HepG2 (cell line): ENCODE measurements at regions not wholly inside any gene's neighbourhood (a gene's known extent, or its start where the extent isn't known, plus 50 kb on each side); places are given as distances from the start of the nearest gene placed in this dataset.

Source experiments
- ATAC-seq: fragments of 200-7000 bp; cut with Tn5 transposase; 3 replicates; pipeline ENCODE4 v1.9.1; 2020; ENCODE audit warnings: mild to moderate bottlenecking, moderate library complexity
- BruUV-seq: library from RNA; stranded (reverse); fragments of 400-500 nt; replicated peaks from 2 replicates; lab custom pipeline; 2021; lab: Mats Ljungman, UMichigan
- CTCF ChIA-PET: fragments of 300-600 bp; formaldehyde crosslinking; extraction: SDS; loops from one replicate; lab custom pipeline; 2021; ENCODE audit warnings: low total read pairs, inconsistent platforms, low intra/inter-chr PET ratio; lab: Yijun Ruan, JAX
- POLR2A ChIA-PET: fragments of 350-600 bp; sonication (Branson Sonifier 250); formaldehyde crosslinking; loops from one replicate; lab custom pipeline; 2020; ENCODE audit warnings: antibody characterized with exemption, inconsistent platforms; lab: Yijun Ruan, JAX
- DNase-seq: peaks from one replicate; pipeline ENCODE4 v3.0.0-alpha.2; 2015; ENCODE audit warnings: low spot score
- FAIRE-seq: peaks from 3 replicates; lab custom pipeline; 2011; peaks lifted over from hg19 to GRCh38; lab: Jason Lieb, UNC
- H2AFZ ChIP-seq: one replicate; pipeline ENCODE4 v1.6.1; 2011; ENCODE audit warnings: low read length, inconsistent platforms
- H3K27ac ChIP-seq: fragments of 300-600 bp; 3 replicates; pipeline ENCODE4 v1.8.0; 2011; ENCODE audit warnings: mixed run types, mild to moderate bottlenecking, mixed read lengths, low read length, inconsistent platforms; ENCODE audit not compliant: insufficient read depth; ENCODE audit errors: extremely low read length
- H3K27me3 ChIP-seq, 2 experiments: fragments of 200-600 bp in 1 of 2; 2 replicates in 1 of 2; 3 replicates in 1 of 2; pipeline versions ENCODE4 v1.6.0 to v1.8.0; 2011; ENCODE audit warnings: low read length in 2 of 2, mild to moderate bottlenecking in 2 of 2, moderate library complexity in 2 of 2, inconsistent platforms in 1 of 2; ENCODE audit not compliant: insufficient read depth in 2 of 2, control insufficient read depth in 1 of 2
- H3K36me3 ChIP-seq, 2 experiments: fragments of 200-600 bp in 1 of 2; replicated peaks in 1 of 2; 2 replicates in 1 of 2; 3 replicates in 1 of 2; pipeline versions ENCODE4 v1.5.1 to v1.8.0; 2011; ENCODE audit warnings: low read length in 2 of 2, inconsistent platforms in 1 of 2; ENCODE audit not compliant: insufficient read depth in 2 of 2, control insufficient read depth in 1 of 2
- H3K4me1 ChIP-seq: 2 replicates; pipeline ENCODE4 v1.5.1; 2012; ENCODE audit warnings: low read length, inconsistent platforms; ENCODE audit not compliant: insufficient read depth
- H3K4me2 ChIP-seq: 2 replicates; pipeline ENCODE4 v1.6.0; 2011; ENCODE audit warnings: low read depth, low read length, inconsistent platforms
- H3K4me3 ChIP-seq, 3 experiments: fragments of 200-600 bp in 1 of 3; sonication (generic), shearing (Covaris generic) in 1 of 3; replicated peaks in 1 of 3; 2 replicates each; pipeline ENCODE4 v1.5.1; 2011 to 2016; ENCODE audit warnings: low read length in 3 of 3, inconsistent platforms in 2 of 3, low read depth in 2 of 3, mild to moderate bottlenecking in 2 of 3, control low read depth in 1 of 3, mixed read lengths in 1 of 3; ENCODE audit not compliant: insufficient read depth in 1 of 3
- H3K79me2 ChIP-seq: one replicate; pipeline ENCODE4 v1.6.1; 2011; ENCODE audit warnings: low read length, inconsistent platforms; ENCODE audit not compliant: insufficient read depth
- H3K9ac ChIP-seq: 2 replicates; pipeline ENCODE4 v1.6.0; 2011; ENCODE audit warnings: mild to moderate bottlenecking, low read depth, low read length, inconsistent platforms; ENCODE audit not compliant: insufficient read depth
- H3K9me3 ChIP-seq: 2 replicates; pipeline ENCODE4 v1.5.1; 2012; ENCODE audit warnings: mild to moderate bottlenecking, low read length
- H4K20me1 ChIP-seq: 2 replicates; pipeline ENCODE4 v1.6.0; 2011; ENCODE audit warnings: inconsistent platforms, mild to moderate bottlenecking, low read length, moderate library complexity; ENCODE audit not compliant: insufficient read depth
- CENPT ChIP-seq: sonication (generic); formaldehyde crosslinking; IDR thresholded peaks from 2 replicates; pipeline ENCODE4 v1.8.0; 2022; ENCODE audit warnings: low read depth, mild to moderate bottlenecking, moderate library complexity, missing genetic modification reagents
- JUND ChIP-seq: sonication (generic); formaldehyde crosslinking; IDR thresholded peaks from 2 replicates; pipeline ENCODE4 v1.8.0; 2022; ENCODE audit warnings: mild to moderate bottlenecking, missing genetic modification reagents
- NR3C1 ChIP-seq: sonication (generic); formaldehyde crosslinking; IDR thresholded peaks from 2 replicates; pipeline ENCODE4 v1.4.0; 2020; ENCODE audit warnings: missing genetic modification reagents
- SIX4 ChIP-seq: sonication (generic); formaldehyde crosslinking; IDR thresholded peaks from 2 replicates; pipeline ENCODE4 v1.4.0; 2020; ENCODE audit warnings: missing genetic modification reagents
- ZNF138 ChIP-seq: sonication (generic); formaldehyde crosslinking; IDR thresholded peaks from 2 replicates; pipeline ENCODE4 v1.5.0; 2020; ENCODE audit warnings: mild to moderate bottlenecking, low read depth, missing genetic modification reagents
- ZNF441 ChIP-seq: sonication (generic); formaldehyde crosslinking; IDR thresholded peaks from 2 replicates; pipeline ENCODE4 v1.7.0; 2021; ENCODE audit warnings: missing genetic modification reagents, borderline replicate concordance
- ZNF616 ChIP-seq: sonication (generic); formaldehyde crosslinking; IDR thresholded peaks from 2 replicates; pipeline ENCODE4 v1.5.0; 2020; ENCODE audit warnings: low read depth, mild to moderate bottlenecking, missing genetic modification reagents
- ZSCAN20 ChIP-seq: sonication (generic); formaldehyde crosslinking; IDR thresholded peaks from 2 replicates; pipeline ENCODE4 v1.4.0; 2020; ENCODE audit warnings: missing genetic modification reagents, mild to moderate bottlenecking, borderline replicate concordance
- WGBS: methylation state at CpG from one replicate; pipeline ENCODE4 v1.1.6; 2017; ENCODE audit warnings: low lambda C conversion rate; 5-methylcytosine and 5-hydroxymethylcytosine counted together
- in situ Hi-C: cut with HindIII; loops from 2 replicates; pipeline ENCODE4 v1.10.0; 2017; ENCODE audit warnings: low pct_unique_long_range_greater_than_20kb; ENCODE audit not compliant: extremely low pct_ligation_motif_present
- intact Hi-C: fragments of 100-400 bp; cut with micrococcal nuclease; formaldehyde crosslinking; loops from one replicate; pipeline ENCODE4 v1.10.0; 2022; ENCODE audit not compliant: unreplicated experiment
- TF ChIP-seq, protein P1 (sequence below): sonication (generic); formaldehyde crosslinking; IDR thresholded peaks from 2 replicates; pipeline ENCODE4 v1.5.0; 2020; ENCODE audit warnings: mild to moderate bottlenecking, missing genetic modification reagents
- TF ChIP-seq, protein P2 (sequence below): IDR thresholded peaks from 2 replicates; pipeline ENCODE4 v1.6.1; 2012; ENCODE audit warnings: low read length, improper control_type of control experiment
- TF ChIP-seq, protein P3 (sequence below): sonication (generic); formaldehyde crosslinking; IDR thresholded peaks from 2 replicates; pipeline ENCODE4 v1.8.0; 2022; ENCODE audit warnings: missing genetic modification reagents, mild to moderate bottlenecking, borderline replicate concordance
- TF ChIP-seq, protein P4 (sequence below): sonication (generic); formaldehyde crosslinking; IDR thresholded peaks from 2 replicates; pipeline ENCODE4 v1.4.0; 2020; ENCODE audit warnings: missing genetic modification reagents

DNA sequence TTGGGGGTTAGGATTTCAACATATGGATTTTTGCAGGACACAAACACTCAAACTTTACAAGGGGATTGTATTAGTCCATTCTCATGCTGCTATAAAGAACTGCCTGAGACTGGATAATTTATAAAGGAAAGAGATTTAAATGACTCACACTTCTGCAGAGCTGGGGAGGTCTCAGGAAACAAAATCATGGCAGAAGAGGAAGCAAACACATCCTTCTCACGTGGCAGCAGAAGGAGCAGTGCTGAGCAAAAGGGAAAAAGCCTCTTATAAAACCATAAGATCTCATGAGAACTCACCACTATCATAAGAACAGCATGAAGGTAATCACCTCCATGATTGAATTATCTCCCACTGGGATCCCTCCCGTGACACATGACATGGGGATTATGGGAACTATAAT, 1183.1 kb downstream of the ZPLD1 start (continued):
- TF ChIP-seq ZNF441 (CRISPR knock-in tag) = no peak
- TF ChIP-seq, protein P1, sequence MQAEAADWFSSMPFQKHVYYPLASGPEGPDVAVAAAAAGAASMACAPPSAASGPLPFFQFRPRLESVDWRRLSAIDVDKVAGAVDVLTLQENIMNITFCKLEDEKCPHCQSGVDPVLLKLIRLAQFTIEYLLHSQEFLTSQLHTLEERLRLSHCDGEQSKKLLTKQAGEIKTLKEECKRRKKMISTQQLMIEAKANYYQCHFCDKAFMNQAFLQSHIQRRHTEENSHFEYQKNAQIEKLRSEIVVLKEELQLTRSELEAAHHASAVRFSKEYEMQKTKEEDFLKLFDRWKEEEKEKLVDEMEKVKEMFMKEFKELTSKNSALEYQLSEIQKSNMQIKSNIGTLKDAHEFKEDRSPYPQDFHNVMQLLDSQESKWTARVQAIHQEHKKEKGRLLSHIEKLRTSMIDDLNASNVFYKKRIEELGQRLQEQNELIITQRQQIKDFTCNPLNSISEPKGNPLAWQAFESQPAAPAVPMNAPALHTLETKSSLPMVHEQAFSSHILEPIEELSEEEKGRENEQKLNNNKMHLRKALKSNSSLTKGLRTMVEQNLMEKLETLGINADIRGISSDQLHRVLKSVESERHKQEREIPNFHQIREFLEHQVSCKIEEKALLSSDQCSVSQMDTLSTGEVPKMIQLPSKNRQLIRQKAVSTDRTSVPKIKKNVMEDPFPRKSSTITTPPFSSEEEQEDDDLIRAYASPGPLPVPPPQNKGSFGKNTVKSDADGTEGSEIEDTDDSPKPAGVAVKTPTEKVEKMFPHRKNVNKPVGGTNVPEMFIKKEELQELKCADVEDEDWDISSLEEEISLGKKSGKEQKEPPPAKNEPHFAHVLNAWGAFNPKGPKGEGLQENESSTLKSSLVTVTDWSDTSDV (CRISPR knock-in tag) = no peak
- TF ChIP-seq ZNF616 = no peak
- TF ChIP-seq, protein P2, sequence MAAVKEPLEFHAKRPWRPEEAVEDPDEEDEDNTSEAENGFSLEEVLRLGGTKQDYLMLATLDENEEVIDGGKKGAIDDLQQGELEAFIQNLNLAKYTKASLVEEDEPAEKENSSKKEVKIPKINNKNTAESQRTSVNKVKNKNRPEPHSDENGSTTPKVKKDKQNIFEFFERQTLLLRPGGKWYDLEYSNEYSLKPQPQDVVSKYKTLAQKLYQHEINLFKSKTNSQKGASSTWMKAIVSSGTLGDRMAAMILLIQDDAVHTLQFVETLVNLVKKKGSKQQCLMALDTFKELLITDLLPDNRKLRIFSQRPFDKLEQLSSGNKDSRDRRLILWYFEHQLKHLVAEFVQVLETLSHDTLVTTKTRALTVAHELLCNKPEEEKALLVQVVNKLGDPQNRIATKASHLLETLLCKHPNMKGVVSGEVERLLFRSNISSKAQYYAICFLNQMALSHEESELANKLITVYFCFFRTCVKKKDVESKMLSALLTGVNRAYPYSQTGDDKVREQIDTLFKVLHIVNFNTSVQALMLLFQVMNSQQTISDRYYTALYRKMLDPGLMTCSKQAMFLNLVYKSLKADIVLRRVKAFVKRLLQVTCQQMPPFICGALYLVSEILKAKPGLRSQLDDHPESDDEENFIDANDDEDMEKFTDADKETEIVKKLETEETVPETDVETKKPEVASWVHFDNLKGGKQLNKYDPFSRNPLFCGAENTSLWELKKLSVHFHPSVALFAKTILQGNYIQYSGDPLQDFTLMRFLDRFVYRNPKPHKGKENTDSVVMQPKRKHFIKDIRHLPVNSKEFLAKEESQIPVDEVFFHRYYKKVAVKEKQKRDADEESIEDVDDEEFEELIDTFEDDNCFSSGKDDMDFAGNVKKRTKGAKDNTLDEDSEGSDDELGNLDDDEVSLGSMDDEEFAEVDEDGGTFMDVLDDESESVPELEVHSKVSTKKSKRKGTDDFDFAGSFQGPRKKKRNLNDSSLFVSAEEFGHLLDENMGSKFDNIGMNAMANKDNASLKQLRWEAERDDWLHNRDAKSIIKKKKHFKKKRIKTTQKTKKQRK = no peak
- no peak for TF ChIP-seq CENPT (CRISPR knock-in tag)
- TF ChIP-seq SIX4 (CRISPR knock-in tag) = no peak

DNA sequence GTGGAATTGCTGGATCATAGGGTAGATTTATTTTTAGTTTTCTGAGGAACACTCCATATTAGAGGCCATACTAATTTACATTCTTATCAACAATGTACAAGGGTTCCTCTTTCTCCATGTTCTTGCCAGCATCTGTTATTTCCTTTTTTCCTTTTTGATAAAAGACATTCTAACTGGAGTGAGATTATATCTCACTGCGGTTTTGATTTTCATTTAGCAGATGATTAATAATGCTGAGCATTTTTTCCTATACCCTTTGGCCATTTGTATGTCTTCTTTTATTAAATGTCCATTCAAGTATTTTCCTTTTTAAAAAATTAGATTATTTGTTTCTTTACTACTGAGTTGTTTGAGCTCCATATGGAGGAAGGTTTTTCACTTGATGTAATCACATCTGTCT, 1189.5 kb downstream of the ZPLD1 start:
- ChIA-PET CTCF (no interaction called here), POLR2A (no interaction called here)
- FAIRE-seq (no peak), DNase-seq (no peak), ATAC-seq (no peak)
- intact Hi-C loops = no loop called here
- no peak overlapping the region for H3K9ac ChIP-seq
- no TSS peak for BruUV-seq
- no peaks in the 10 kb centered on the region for H3K36me3 ChIP-seq
- 3% methylated on average over 1 of the region's 1 CpG for WGBS
- in situ Hi-C loops = no loop called here
- no peaks in the 10 kb centered on the region for H3K4me1 ChIP-seq
- H4K20me1 ChIP-seq = no peaks in the 10 kb centered on the region
- H3K27me3 ChIP-seq = no peaks in the 10 kb centered on the region
- H3K4me3 ChIP-seq = no peak overlapping the region
- no peaks in the 10 kb centered on the region for H3K79me2 ChIP-seq
- no peak overlapping the region for H3K27ac ChIP-seq
- H2AFZ ChIP-seq = no peak overlapping the region
- H3K4me2 ChIP-seq = no peak overlapping the region
- H3K9me3 ChIP-seq = peaks cover 14% of the 10 kb centered on the region
- no peak for TF ChIP-seq ZSCAN20 (CRISPR knock-in tag)
- TF ChIP-seq JUND (CRISPR knock-in tag) = no peak
- TF ChIP-seq ZNF138 (CRISPR knock-in tag) = no peak
- TF ChIP-seq, protein P3, sequence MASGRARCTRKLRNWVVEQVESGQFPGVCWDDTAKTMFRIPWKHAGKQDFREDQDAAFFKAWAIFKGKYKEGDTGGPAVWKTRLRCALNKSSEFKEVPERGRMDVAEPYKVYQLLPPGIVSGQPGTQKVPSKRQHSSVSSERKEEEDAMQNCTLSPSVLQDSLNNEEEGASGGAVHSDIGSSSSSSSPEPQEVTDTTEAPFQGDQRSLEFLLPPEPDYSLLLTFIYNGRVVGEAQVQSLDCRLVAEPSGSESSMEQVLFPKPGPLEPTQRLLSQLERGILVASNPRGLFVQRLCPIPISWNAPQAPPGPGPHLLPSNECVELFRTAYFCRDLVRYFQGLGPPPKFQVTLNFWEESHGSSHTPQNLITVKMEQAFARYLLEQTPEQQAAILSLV (CRISPR knock-in tag) = no peak
- TF ChIP-seq, protein P4, sequence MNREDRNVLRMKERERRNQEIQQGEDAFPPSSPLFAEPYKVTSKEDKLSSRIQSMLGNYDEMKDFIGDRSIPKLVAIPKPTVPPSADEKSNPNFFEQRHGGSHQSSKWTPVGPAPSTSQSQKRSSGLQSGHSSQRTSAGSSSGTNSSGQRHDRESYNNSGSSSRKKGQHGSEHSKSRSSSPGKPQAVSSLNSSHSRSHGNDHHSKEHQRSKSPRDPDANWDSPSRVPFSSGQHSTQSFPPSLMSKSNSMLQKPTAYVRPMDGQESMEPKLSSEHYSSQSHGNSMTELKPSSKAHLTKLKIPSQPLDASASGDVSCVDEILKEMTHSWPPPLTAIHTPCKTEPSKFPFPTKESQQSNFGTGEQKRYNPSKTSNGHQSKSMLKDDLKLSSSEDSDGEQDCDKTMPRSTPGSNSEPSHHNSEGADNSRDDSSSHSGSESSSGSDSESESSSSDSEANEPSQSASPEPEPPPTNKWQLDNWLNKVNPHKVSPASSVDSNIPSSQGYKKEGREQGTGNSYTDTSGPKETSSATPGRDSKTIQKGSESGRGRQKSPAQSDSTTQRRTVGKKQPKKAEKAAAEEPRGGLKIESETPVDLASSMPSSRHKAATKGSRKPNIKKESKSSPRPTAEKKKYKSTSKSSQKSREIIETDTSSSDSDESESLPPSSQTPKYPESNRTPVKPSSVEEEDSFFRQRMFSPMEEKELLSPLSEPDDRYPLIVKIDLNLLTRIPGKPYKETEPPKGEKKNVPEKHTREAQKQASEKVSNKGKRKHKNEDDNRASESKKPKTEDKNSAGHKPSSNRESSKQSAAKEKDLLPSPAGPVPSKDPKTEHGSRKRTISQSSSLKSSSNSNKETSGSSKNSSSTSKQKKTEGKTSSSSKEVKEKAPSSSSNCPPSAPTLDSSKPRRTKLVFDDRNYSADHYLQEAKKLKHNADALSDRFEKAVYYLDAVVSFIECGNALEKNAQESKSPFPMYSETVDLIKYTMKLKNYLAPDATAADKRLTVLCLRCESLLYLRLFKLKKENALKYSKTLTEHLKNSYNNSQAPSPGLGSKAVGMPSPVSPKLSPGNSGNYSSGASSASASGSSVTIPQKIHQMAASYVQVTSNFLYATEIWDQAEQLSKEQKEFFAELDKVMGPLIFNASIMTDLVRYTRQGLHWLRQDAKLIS (CRISPR knock-in tag) = no peak
- TF ChIP-seq NR3C1 (CRISPR knock-in tag) = no peak
